Muscle layer of colon (tissue), 2 donors: ENCODE measurements at regions not wholly inside any gene's neighbourhood (a gene's known extent, or its start where the extent isn't known, plus 50 kb on each side); places are given as distances from the start of the nearest gene placed in this dataset.

Experiments used
- H3K27ac ChIP-seq: one replicate; pipeline ENCODE4 v1.7.0; 2013; ENCODE audit warnings: low read depth, mild to moderate bottlenecking, low read length, moderate library complexity
- H3K27me3 ChIP-seq, 2 donors: one replicate each; pipeline ENCODE4 v1.7.0; 2013; ENCODE audit warnings: low read length in 2 of 2, mild to moderate bottlenecking in 2 of 2; ENCODE audit not compliant: insufficient read depth in 2 of 2, control insufficient read depth in 1 of 2
- H3K36me3 ChIP-seq: one replicate; pipeline ENCODE4 v1.7.0; 2013; ENCODE audit warnings: mild to moderate bottlenecking, low read length; ENCODE audit not compliant: insufficient read depth
- H3K4me1 ChIP-seq: one replicate; pipeline ENCODE4 v1.7.0; 2013; ENCODE audit warnings: mild to moderate bottlenecking, low read length; ENCODE audit not compliant: insufficient read depth
- H3K4me3 ChIP-seq, 2 donors: one replicate each; pipeline ENCODE4 v1.7.0; 2013; ENCODE audit warnings: low read length in 2 of 2, low read depth in 1 of 2, mild to moderate bottlenecking in 1 of 2, moderate library complexity in 1 of 2
- H3K9ac ChIP-seq: one replicate; pipeline ENCODE4 v1.7.0; 2013; ENCODE audit warnings: low read length
- H3K9me3 ChIP-seq: one replicate; pipeline ENCODE4 v1.7.0; 2013; ENCODE audit warnings: mild to moderate bottlenecking, low read length
- donor health status: abdominal sarcoma.
- donor health status: Adenocarcinoma of cecum.

DNA sequence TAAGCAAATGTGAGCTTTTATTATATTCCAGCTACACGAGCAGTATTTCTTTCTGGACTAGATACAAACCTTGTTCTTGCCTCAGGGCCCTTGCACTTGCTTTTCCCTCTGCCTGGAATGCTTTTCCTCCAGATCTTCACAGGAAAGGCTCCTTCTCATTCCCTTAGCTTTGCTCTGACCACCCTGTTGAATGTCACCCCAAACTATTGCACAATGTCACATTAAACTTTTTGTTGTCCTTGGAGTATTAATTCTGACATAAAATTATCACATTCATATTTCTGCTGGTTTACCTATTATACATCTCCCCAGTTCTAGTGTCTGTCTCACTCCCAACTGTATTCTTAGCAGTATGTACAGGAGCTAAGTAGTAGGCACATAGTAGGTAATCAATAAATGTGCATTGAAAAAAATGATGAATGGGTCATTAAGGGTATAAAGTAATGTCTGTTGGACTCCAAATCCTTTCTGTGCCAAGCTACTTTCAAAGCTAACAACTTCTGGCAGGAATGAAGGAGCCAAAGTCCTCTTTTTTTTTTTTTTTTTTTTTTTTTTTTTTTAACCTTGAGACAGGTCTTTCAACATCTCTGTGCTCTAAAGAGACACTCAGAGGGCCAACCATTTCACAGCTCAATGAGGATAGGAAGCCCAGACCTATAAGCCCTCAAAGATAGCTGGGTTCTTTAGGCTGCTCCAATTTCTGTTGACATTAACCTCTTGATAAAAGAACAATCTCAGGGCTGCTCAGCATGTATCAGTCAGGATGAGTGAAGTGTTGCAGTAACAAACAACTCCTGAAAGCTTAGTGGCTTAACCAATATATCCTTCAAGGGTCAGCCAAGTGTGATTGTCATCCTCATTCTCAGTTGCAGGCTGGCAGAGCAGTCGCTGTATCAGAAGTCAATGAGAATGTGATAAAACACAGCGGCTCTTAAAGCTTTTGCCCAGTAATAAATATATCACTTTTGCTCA, 424.4 kb upstream of the TBX3 start:
- Histone ChIP-seq H3K4me1 (no peaks in the 10 kb centered on the region), H3K36me3 (no peaks in the 10 kb centered on the region), H3K9me3 (no peaks in the 10 kb centered on the region), H3K9ac (no peak overlapping the region), H3K4me3 (no peak overlapping the region), H3K27ac (no peak overlapping the region), H3K27me3 (no peaks in the 10 kb centered on the region)

DNA sequence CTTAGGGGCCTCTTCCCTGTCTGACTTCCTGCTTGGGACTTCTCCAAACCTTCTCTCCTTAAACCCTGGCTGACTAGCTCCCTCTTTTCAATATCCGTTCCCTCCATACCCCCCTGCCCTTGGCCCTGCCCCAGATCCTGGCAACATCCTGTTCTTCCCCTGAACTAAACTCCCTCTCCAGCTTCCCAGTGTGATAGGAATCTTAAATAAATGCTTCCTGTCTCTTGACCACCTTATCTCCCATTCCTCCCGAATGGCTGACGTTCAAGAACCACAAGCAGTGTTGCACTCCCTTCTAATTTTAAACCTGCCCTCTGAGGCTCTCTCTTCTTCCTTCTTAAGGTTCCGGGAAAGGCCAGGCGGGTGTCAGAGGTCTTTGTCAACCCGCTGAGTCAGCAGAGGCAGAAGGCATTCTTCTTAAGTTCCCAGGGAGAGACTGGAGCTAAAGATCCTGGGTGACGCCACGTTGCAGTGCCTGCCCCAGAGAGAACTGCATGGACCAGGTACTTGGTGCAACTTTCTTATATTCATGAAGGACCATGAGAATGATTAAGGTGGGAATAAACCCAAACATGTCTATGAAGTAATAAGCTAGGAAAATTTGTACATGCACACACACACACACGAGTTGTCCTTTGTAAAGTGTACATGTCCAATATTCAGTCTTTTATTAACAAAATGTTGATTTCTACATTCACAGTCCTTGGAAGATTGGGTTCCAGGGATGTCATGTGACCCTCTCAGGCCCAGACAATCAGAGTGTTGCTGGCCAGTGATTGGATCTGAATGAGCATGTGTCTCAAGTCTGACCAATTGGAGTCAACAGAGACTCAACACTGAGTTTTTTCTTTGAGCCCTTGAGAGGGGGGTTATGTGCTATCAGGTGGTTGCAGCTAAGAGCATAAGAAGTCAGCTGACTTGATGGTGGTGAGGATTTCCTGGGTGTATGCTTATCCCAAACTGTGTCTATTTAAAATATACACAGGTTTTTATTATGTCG, 420.2 kb upstream of the TBX3 start:
- Histone ChIP-seq H3K27ac (no peak overlapping the region), H3K9me3 (no peaks in the 10 kb centered on the region), H3K36me3 (no peaks in the 10 kb centered on the region), H3K27me3 (no peaks in the 10 kb centered on the region), H3K9ac (no peak overlapping the region), H3K4me1 (no peaks in the 10 kb centered on the region), H3K4me3 (no peak overlapping the region)

DNA sequence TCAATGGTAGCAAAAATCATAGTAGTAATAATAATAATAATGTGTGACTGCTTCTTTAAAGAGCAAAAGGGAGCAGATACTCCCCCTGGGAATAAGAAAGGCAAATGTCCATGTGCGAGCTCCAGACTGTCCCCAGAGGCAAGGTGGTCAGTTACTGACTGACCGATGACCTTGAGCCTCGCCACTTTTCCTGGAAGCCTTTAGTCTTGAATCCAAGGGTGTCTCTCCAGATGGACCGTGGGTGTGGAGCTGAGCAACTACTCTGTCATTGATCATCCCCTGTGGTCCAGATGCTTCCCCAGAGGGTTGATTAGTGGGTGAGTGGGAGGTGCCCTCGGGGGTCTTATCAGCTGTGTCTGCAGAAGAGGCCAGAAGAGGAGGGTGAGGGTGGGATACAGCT, 418.5 kb upstream of the TBX3 start:
- H3K36me3 ChIP-seq: no peaks in the 10 kb centered on the region
- H3K27me3 ChIP-seq: no peaks in the 10 kb centered on the region
- no peak overlapping the region for H3K4me3 ChIP-seq
- no peak overlapping the region for H3K27ac ChIP-seq
- H3K9me3 ChIP-seq: no peaks in the 10 kb centered on the region
- H3K9ac ChIP-seq: no peak overlapping the region
- H3K4me1 ChIP-seq: no peaks in the 10 kb centered on the region

DNA sequence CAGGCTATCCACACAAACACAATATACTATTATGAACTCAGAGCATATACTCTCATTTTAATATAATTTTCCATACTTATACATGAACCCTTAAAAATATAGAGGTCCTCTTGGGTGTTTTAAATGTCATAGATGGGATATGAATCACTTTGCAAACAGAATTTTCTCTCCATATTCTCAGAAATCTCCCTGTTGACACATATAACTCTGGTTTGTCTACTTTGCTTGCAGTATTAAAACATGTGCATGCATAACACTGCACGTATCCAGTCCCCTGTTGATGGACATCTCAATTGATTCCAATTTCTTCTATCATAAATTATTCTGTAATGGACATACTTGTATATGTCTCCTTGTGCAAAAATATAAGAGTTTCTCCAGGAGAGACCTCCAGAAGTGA, 417.5 kb upstream of the TBX3 start:
- Histone ChIP-seq H3K4me3 (no peak overlapping the region), H3K27me3 (no peaks in the 10 kb centered on the region), H3K27ac (no peak overlapping the region)

DNA sequence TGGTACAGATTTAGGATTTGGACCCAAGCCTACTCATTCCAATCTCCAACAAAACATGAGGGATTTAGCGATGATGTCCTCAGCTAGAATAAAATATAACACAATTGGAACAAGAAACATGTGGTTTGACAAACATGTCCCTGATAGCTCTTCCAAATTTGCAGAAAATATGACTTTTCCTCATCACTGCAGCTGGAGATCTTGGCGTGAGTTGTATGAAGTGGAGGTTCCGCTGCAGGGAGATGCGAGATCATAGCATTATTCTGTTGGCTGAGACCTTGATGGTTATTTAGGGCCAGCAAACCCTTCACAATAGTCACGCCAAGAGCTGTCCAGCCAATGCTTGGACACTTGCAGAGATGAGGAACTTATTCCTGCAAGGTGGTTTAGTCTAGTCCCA, 413.4 kb upstream of the TBX3 start:
- no peaks in the 10 kb centered on the region for H3K36me3 ChIP-seq
- no peaks in the 10 kb centered on the region for H3K27me3 ChIP-seq
- H3K27ac ChIP-seq: no peak overlapping the region
- H3K4me1 ChIP-seq: no peaks in the 10 kb centered on the region
- no peak overlapping the region for H3K9ac ChIP-seq
- H3K4me3 ChIP-seq: no peak overlapping the region
- no peaks in the 10 kb centered on the region for H3K9me3 ChIP-seq

More for the DNA sequence above, 417.5 kb upstream of the TBX3 start:
- H3K9me3 ChIP-seq: no peaks in the 10 kb centered on the region
- no peaks in the 10 kb centered on the region for H3K36me3 ChIP-seq
- H3K9ac ChIP-seq: no peak overlapping the region
- no peaks in the 10 kb centered on the region for H3K4me1 ChIP-seq

DNA sequence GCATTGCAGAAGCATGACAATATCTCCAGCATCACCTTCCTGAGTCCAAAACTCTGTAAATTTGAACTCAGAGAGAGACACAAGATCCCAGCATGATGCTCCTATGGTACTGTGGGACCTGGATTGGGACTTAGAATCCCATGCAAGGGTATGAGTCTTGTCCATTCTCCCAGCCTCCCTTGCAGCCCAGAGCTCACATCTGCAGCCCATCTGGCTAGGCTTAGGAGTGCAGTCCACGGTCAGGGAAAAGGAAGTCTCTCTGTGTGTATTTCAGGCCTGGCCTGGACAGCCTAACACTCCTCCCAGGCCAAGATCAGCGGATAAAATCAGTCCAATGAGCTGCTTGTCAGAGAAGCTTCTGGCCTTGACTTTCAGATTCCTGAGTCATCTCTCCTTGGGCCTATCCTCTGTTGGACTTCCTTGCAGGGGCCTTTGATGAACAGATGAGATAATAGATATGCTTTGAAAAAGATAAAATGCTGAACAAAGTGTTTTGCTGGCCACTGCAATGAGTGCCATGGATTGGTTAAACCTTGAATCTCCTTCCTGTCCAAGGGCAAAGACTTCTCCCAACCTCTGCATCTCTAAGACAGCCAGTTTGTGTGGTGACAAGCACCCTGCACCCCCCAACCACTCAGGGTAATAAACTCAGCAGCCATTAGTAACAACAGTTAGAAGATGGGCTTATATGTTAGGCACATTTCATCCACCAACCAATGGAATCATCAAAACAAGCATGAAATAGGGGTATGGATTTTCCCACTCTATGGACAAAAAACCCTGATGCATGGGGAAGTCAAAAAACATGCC, 412.8 kb upstream of the TBX3 start:
- Histone ChIP-seq H3K27me3 (no peaks in the 10 kb centered on the region), H3K9me3 (no peaks in the 10 kb centered on the region), H3K36me3 (no peaks in the 10 kb centered on the region), H3K9ac (no peak overlapping the region), H3K4me1 (no peaks in the 10 kb centered on the region), H3K27ac (no peak overlapping the region), H3K4me3 (no peak overlapping the region)

DNA sequence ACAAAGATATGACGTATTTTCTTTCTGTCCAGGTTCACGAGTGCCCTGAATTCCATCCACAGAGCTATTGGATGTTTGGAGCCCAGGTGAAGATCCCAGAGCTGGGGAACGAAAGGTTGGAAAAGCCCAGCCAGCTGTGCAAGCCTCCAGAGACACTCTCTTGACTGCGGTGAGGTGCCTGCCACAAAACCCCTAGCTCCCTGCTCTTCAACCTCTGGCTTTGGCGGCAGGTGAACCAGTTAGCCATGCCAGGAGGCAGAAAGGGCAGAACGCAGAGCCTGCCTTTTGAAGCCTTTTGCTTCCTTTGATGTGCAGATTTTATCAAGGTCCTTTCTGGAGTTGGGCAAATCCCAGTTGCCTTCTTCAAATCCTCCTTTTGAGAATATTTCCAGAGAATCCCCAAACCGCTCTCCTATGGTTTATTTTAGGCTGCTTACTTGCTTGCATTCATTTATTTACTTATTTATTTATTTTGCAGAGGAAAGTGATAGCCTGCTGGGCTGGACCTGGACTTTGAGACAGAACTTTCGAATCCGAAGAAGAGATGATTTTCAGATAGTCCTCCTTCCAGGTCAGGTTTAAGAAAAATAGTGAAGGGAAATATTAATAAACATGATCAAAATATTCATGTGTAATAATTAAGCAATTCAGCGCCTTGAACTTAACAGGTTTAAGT, 411.2 kb upstream of the TBX3 start:
- Histone ChIP-seq H3K9me3 (no peaks in the 10 kb centered on the region), H3K36me3 (no peaks in the 10 kb centered on the region), H3K9ac (no peak overlapping the region), H3K27ac (no peak overlapping the region), H3K4me3 (no peak overlapping the region), H3K27me3 (no peaks in the 10 kb centered on the region), H3K4me1 (no peaks in the 10 kb centered on the region)

DNA sequence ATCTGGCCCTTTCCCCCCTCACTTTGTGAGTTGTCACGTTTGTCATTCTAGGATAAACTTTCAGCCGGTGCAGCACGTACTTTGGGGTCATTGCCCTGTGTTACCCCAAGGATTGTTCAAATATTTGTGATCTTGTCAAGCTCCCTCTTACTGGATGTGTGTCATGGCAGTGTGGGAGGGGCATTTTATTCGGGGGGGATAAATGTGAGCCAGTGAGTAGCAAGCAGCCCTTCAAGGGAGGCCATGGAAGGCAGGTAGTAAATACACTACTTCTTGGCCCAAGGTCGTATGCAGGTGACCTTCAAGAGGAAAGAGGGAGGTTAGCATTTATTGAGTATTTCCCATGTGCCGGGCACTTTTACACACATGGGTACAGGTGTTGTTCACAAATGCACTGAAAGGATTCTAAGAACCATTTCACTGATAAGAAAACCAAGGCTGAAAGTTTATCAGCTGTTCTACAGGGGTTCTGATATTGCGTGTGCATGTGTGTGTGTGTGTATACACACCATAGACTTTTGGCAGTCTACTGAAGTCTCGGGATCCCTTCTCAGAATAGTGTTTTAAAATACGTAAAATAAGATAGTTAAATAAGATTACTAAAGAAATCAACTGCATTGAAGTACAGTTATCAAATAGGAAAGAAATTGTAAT, 410.3 kb upstream of the TBX3 start:
- Histone ChIP-seq H3K4me1 (no peaks in the 10 kb centered on the region), H3K27me3 (peaks cover 0 to 3% of the 10 kb centered on the region in 2 donors), H3K27ac (no peak overlapping the region), H3K9me3 (no peaks in the 10 kb centered on the region), H3K4me3 (no peak overlapping the region), H3K9ac (no peak overlapping the region), H3K36me3 (no peaks in the 10 kb centered on the region)

DNA sequence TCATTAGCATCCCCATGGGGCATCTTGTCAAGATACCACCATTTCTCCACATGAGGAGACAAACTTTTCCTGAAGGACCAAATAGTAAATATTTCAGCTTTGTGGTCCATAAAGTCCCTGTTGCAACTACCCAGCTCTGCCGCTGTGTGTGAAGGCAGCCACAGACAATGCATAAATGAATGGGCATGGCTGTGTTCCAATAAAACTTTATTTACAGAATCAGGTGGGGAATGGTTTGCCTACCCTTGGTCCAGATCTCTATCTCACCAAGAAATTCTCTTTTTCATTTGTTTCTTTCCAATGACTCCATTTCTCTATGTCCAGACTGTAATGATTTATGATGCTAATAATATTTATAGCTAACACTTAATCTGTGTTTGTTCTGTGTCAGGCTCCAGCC, 409.3 kb upstream of the TBX3 start:
- H3K9ac ChIP-seq: no peak overlapping the region
- H3K9me3 ChIP-seq: no peaks in the 10 kb centered on the region
- H3K27me3 ChIP-seq: peaks cover 0 to 5% of the 10 kb centered on the region in 2 donors
- H3K36me3 ChIP-seq: no peaks in the 10 kb centered on the region
- H3K4me3 ChIP-seq: no peak overlapping the region
- no peaks in the 10 kb centered on the region for H3K4me1 ChIP-seq
- H3K27ac ChIP-seq: no peak overlapping the region

DNA sequence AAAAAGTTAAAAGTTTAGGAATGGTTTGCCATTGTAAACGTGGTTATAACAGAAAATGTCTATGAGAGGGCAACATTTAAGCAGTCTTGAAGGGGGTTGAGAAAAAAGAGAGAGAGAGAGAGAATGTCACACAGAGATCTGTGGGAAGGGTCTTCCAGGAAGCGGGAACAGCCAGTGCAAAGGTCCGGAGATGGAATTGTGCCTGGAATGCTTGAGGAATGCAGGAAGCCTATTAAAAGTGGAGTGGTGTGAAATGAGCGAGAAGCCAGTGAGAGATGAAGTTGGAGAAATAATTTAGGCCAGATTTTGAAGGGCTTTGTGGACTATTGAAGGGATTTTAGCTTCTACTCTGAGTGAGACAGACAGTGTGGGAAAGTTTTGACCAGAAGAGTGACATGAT, 406.8 kb upstream of the TBX3 start:
- H3K36me3 ChIP-seq: no peaks in the 10 kb centered on the region
- no peak overlapping the region for H3K4me3 ChIP-seq
- H3K27ac ChIP-seq: no peak overlapping the region
- H3K9ac ChIP-seq: no peak overlapping the region
- no peaks in the 10 kb centered on the region for H3K4me1 ChIP-seq
- peaks cover 0 to 5% of the 10 kb centered on the region in 2 donors for H3K27me3 ChIP-seq
- H3K9me3 ChIP-seq: no peaks in the 10 kb centered on the region
